H1 (cell line): ENCODE measurements at regions not wholly inside any gene's neighbourhood (a gene's known extent, or its start where the extent isn't known, plus 50 kb on each side); places are given as distances from the start of the nearest gene placed in this dataset.

ENCODE experiments used
- CTCF ChIA-PET: fragments of 300-600 bp; sonication (Branson Sonifier 250); formaldehyde crosslinking; loops from one replicate; lab custom pipeline; 2021; ENCODE audit not compliant: partially characterized antibody; lab: Charles Lee
- POLR2A ChIA-PET: fragments of 300-600 bp; sonication (Branson Sonifier 250); formaldehyde crosslinking; loops from one replicate; lab custom pipeline; 2021; ENCODE audit warnings: inconsistent platforms; ENCODE audit not compliant: partially characterized antibody; lab: Charles Lee
- DNase-seq, 2 experiments: peaks; one replicate each; pipeline versions ENCODE4 v3.0.0 to v3.0.0-alpha.2; 2010 to 2022; ENCODE audit warnings: low spot score in 2 of 2, low read depth in 1 of 2, mixed read lengths in 1 of 2
- FAIRE-seq: peaks from 2 replicates; lab custom pipeline; 2011; peaks lifted over from hg19 to GRCh38; lab: Jason Lieb, UNC
- H2AFZ ChIP-seq: 2 replicates; pipeline ENCODE4 v1.8.1; 2012; ENCODE audit warnings: low read length, inconsistent platforms
- H2AK5ac ChIP-seq: 2 replicates; pipeline ENCODE4 v1.6.1; 2013; ENCODE audit warnings: low read depth, low read length
- H2BK120ac ChIP-seq: replicated peaks from 2 replicates; pipeline ENCODE3; 2013; ENCODE audit warnings: low read depth, low read length, inconsistent platforms
- H2BK12ac ChIP-seq: 2 replicates; pipeline ENCODE4 v1.6.1; 2013; ENCODE audit warnings: low read depth, low read length
- H2BK15ac ChIP-seq: 2 replicates; pipeline ENCODE4 v1.6.1; 2013; ENCODE audit warnings: low read length
- H2BK20ac ChIP-seq: 2 replicates; pipeline ENCODE4 v1.6.1; 2013; ENCODE audit warnings: low read length
- H2BK5ac ChIP-seq: 2 replicates; pipeline ENCODE4 v1.6.1; 2013; ENCODE audit warnings: low read depth, low read length
- H3K14ac ChIP-seq: 2 replicates; pipeline ENCODE4 v1.6.1; 2013; ENCODE audit warnings: inconsistent platforms; ENCODE audit not compliant: insufficient read length
- H3K18ac ChIP-seq: 2 replicates; pipeline ENCODE4 v1.6.1; 2013; ENCODE audit warnings: low read length; ENCODE audit errors: extremely low read depth
- H3K23ac ChIP-seq: 2 replicates; pipeline ENCODE4 v1.6.1; 2013; ENCODE audit warnings: inconsistent platforms; ENCODE audit not compliant: insufficient read length
- H3K23me2 ChIP-seq: 2 replicates; pipeline ENCODE4 v1.6.1; 2013; ENCODE audit warnings: low read depth, low read length
- H3K27ac ChIP-seq: 2 replicates; pipeline ENCODE4 v1.6.1; 2011; ENCODE audit warnings: low read depth, low read length, inconsistent platforms
- H3K27me3 ChIP-seq, 4 experiments: replicated peaks in 1 of 4; 1 replicate in 1 of 4; 2 replicates in 3 of 4; pipeline versions ENCODE4 v1.6.1 to v1.8.1; 2011 to 2013; ENCODE audit warnings: low read length in 3 of 4, mild to moderate bottlenecking in 3 of 4, inconsistent platforms in 2 of 4, mixed read lengths in 2 of 4, moderate library complexity in 1 of 4; ENCODE audit not compliant: control insufficient read depth in 3 of 4, insufficient read depth in 3 of 4; ENCODE audit errors: extremely low read depth in 1 of 4
- H3K36me3 ChIP-seq, 4 experiments: 2 replicates each; pipeline versions ENCODE4 v1.6.1 to v1.8.1; 2011 to 2013; ENCODE audit warnings: mild to moderate bottlenecking in 4 of 4, low read length in 3 of 4, moderate library complexity in 2 of 4, control low read depth in 1 of 4, inconsistent platforms in 1 of 4; ENCODE audit not compliant: insufficient read depth in 4 of 4, control insufficient read depth in 2 of 4
- H3K4ac ChIP-seq: replicated peaks from 2 replicates; pipeline ENCODE3; 2013; ENCODE audit warnings: low read length, low read depth, mixed read lengths, inconsistent platforms; ENCODE audit not compliant: insufficient read length
- H3K4me1 ChIP-seq, 4 experiments: replicated peaks in 1 of 4; 1 replicate in 1 of 4; 2 replicates in 3 of 4; pipeline versions ENCODE4 v1.6.1 to v1.8.1; 2011 to 2013; ENCODE audit warnings: low read length in 3 of 4, inconsistent platforms in 2 of 4, mixed read lengths in 1 of 4; ENCODE audit not compliant: insufficient read depth in 4 of 4, control insufficient read depth in 3 of 4
- H3K4me2 ChIP-seq, 2 experiments: 2 replicates each; pipeline versions ENCODE4 v1.6.1 to v1.8.1; 2011 to 2013; ENCODE audit warnings: low read depth in 2 of 2, low read length in 2 of 2, control low read depth in 1 of 2, inconsistent platforms in 1 of 2, mild to moderate bottlenecking in 1 of 2; ENCODE audit not compliant: insufficient read depth in 1 of 2
- H3K4me3 ChIP-seq, 4 experiments: fragments of 200-600, 300-600 bp in 1 of 4; sonication (generic), shearing (Covaris generic), sonication (Bioruptor Twin) in 1 of 4; 2 replicates each; pipeline versions ENCODE4 v1.5.1 to v1.8.1; 2011 to 2016; ENCODE audit warnings: low read length in 4 of 4, low read depth in 3 of 4, control low read depth in 2 of 4, inconsistent platforms in 2 of 4, mild to moderate bottlenecking in 2 of 4, mixed read lengths in 1 of 4, moderate library complexity in 1 of 4; ENCODE audit not compliant: insufficient read depth in 2 of 4; ENCODE audit errors: extremely low read depth in 1 of 4
- H3K56ac ChIP-seq: replicated peaks from 2 replicates; pipeline ENCODE3; 2013; ENCODE audit warnings: low read depth, mild to moderate bottlenecking, mixed read lengths, low read length, inconsistent platforms; ENCODE audit not compliant: insufficient read length
- H3K79me1 ChIP-seq: 2 replicates; pipeline ENCODE4 v1.6.1; 2013; ENCODE audit warnings: low read depth, low read length, control low read depth
- H3K79me2 ChIP-seq, 2 experiments: 2 replicates each; pipeline versions ENCODE4 v1.6.1 to v1.8.1; 2012 to 2013; ENCODE audit warnings: low read length in 2 of 2, mild to moderate bottlenecking in 2 of 2, inconsistent platforms in 1 of 2; ENCODE audit not compliant: insufficient read depth in 2 of 2, control insufficient read depth in 1 of 2
- H3K9ac ChIP-seq, 4 experiments: replicated peaks in 1 of 4; 1 replicate in 1 of 4; 2 replicates in 3 of 4; pipeline versions ENCODE4 v1.6.1 to v1.8.1; 2011 to 2013; ENCODE audit warnings: low read depth in 3 of 4, low read length in 3 of 4, control low read depth in 2 of 4, mild to moderate bottlenecking in 2 of 4, moderate library complexity in 2 of 4, inconsistent platforms in 1 of 4; ENCODE audit errors: extremely low read depth in 1 of 4
- H3K9me3 ChIP-seq, 2 experiments: 2 replicates each; pipeline versions ENCODE4 v1.6.1 to v1.8.1; 2012 to 2013; ENCODE audit warnings: mild to moderate bottlenecking in 2 of 2, moderate library complexity in 2 of 2, control low read depth in 1 of 2, inconsistent platforms in 1 of 2, low read depth in 1 of 2, low read length in 1 of 2, mixed read lengths in 1 of 2; ENCODE audit not compliant: insufficient read depth in 2 of 2
- H4K20me1 ChIP-seq, 2 experiments: replicated peaks in 1 of 2; 2 replicates each; pipeline versions ENCODE3 to v1.8.1; 2011 to 2013; ENCODE audit warnings: inconsistent platforms in 2 of 2, low read length in 2 of 2, mild to moderate bottlenecking in 1 of 2; ENCODE audit not compliant: insufficient read depth in 2 of 2, control insufficient read depth in 1 of 2
- H4K5ac ChIP-seq: 2 replicates; pipeline ENCODE4 v1.6.1; 2013; ENCODE audit warnings: low read length, low read depth, mixed read lengths, inconsistent platforms; ENCODE audit not compliant: insufficient read length
- H4K8ac ChIP-seq: 2 replicates; pipeline ENCODE4 v1.8.0; 2013; ENCODE audit warnings: mild to moderate bottlenecking, moderate library complexity, low read length, inconsistent platforms; ENCODE audit not compliant: insufficient read depth; ENCODE audit errors: extremely low read depth
- H4K91ac ChIP-seq: replicated peaks from 2 replicates; pipeline ENCODE3; 2013; ENCODE audit warnings: low read length, mixed read lengths, inconsistent platforms; ENCODE audit not compliant: insufficient read length
- ASH2L ChIP-seq: fragments of 200-600, 300-600 bp; sonication (generic); IDR thresholded peaks from one replicate; pipeline ENCODE4 v1.7.1; 2017; ENCODE audit warnings: low read length
- ATF2 ChIP-seq: IDR thresholded peaks from 2 replicates; pipeline ENCODE4 v1.6.1; 2012; ENCODE audit warnings: low read length, inconsistent platforms
- CHD1 ChIP-seq: IDR thresholded peaks from 2 replicates; pipeline ENCODE4 v1.6.1; 2012; ENCODE audit warnings: low read depth, low read length, improper control_type of control experiment
- CHD2 ChIP-seq: IDR thresholded peaks from 2 replicates; pipeline ENCODE4 v1.6.1; 2012; ENCODE audit warnings: low read length, improper control_type of control experiment
- GABPA ChIP-seq: IDR thresholded peaks from 2 replicates; pipeline ENCODE4 v1.6.1; 2011; ENCODE audit warnings: mild to moderate bottlenecking, low read length, moderate library complexity, borderline replicate concordance; ENCODE audit not compliant: insufficient read depth
- RFX5 ChIP-seq: IDR thresholded peaks from 2 replicates; pipeline ENCODE4 v1.6.1; 2011; ENCODE audit warnings: low read depth, low read length, improper control_type of control experiment, borderline replicate concordance
- WGBS, 2 experiments: shearing (Covaris generic) in 1 of 2; methylation state at CpG; one replicate each; pipeline versions ENCODE4 v1.1.6 to v1.1.7; 2013 to 2015; ENCODE audit warnings: low lambda C conversion rate in 2 of 2, mixed read lengths in 2 of 2, inconsistent platforms in 1 of 2, low coverage in 1 of 2, missing lambda C conversion rate in 1 of 2; ENCODE audit not compliant: insufficient replicate concordance in 2 of 2, insufficient coverage in 1 of 2, insufficient read length in 1 of 2; ENCODE audit errors: extremely low coverage in 1 of 2, missing lambda C conversion rate in 1 of 2; 5-methylcytosine and 5-hydroxymethylcytosine counted together
- TF ChIP-seq, protein P1 (sequence below): IDR thresholded peaks from 2 replicates; pipeline ENCODE4 v1.6.1; 2012; ENCODE audit warnings: inconsistent platforms

DNA sequence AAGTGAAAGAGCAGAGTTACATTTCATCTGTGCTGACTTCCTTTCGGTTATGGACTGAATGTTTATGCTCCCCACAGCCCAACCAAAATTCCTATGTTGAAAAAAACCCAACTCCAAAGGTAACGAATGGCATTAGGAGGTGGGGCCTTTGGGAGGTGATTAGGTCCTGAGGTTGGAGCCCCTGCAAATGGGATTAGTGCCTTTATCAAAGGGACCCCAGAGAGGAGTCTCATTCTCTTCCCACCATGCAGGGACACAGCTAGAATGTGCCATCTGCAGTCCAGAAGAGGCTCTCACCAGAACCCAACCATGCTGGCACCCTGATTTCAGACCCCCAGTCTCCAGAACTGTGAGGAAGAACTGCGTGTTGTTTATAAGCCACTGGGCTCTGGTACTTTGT is 199.3 kb downstream of the TOMM20 start:
- no peak for DNase-seq
- no peak overlapping the region for H4K91ac ChIP-seq
- no peak overlapping the region for H2BK12ac ChIP-seq
- H2BK20ac ChIP-seq, result no peak overlapping the region
- H3K4me2 ChIP-seq, result no peak overlapping the region
- H3K4me1 ChIP-seq, result peaks cover 0 to 12% (median 1%) of the 10 kb centered on the region in 4 experiments; a peak in 4 of 7 replicates
- H3K23me2 ChIP-seq, result no peaks in the 10 kb centered on the region
- no peak overlapping the region for H3K18ac ChIP-seq
- H3K23ac ChIP-seq, result no peak overlapping the region
- no peaks in the 10 kb centered on the region for H3K9me3 ChIP-seq
- no peak overlapping the region for H3K56ac ChIP-seq
- H3K36me3 ChIP-seq, result no peaks in the 10 kb centered on the region
- no peak overlapping the region for H2AFZ ChIP-seq
- POLR2A ChIA-PET, result interaction anchor here (1.5 kb wide), 1 partner anchor 28 kb away, joined by 4 read pairs; no protein-coding TSS in a partner anchor
- H3K79me1 ChIP-seq, result no peaks in the 10 kb centered on the region
- no peak overlapping the region for H3K14ac ChIP-seq
- no peak overlapping the region for H2BK120ac ChIP-seq
- H4K8ac ChIP-seq, result no peak overlapping the region
- H3K4ac ChIP-seq, result no peak overlapping the region
- no peak for FAIRE-seq
- no peak overlapping the region for H4K5ac ChIP-seq
- 90% methylated on average over 3 of the region's 3 CpGs; no CpG with 5 or more reads in 1 of the 2 experiments for WGBS, 2 experiments
- TF ChIP-seq RFX5, result no peak
- no peak for TF ChIP-seq CHD1
- no peak for TF ChIP-seq GABPA
- TF ChIP-seq ASH2L, result no peak
- TF ChIP-seq ATF2, result no peak
- TF ChIP-seq, protein P1, sequence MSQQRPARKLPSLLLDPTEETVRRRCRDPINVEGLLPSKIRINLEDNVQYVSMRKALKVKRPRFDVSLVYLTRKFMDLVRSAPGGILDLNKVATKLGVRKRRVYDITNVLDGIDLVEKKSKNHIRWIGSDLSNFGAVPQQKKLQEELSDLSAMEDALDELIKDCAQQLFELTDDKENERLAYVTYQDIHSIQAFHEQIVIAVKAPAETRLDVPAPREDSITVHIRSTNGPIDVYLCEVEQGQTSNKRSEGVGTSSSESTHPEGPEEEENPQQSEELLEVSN, result no peak
- TF ChIP-seq CHD2, result no peak
- H3K4me3 ChIP-seq, result no peak overlapping the region
- H2AK5ac ChIP-seq, result no peak overlapping the region
- H3K27me3 ChIP-seq, result peaks cover 0 to 4% (median 2%) of the 10 kb centered on the region in 4 experiments; a peak in 3 of 7 replicates
- no peak overlapping the region for H3K27ac ChIP-seq
- H2BK15ac ChIP-seq, result no peak overlapping the region
- CTCF ChIA-PET, result interaction anchor here (0.7 to 1.0 kb wide), 2 partner anchors 137 to 353 kb away, joined by 3 read pairs; no protein-coding TSS in a partner anchor
- no peak overlapping the region for H2BK5ac ChIP-seq
- no peak overlapping the region for H3K9ac ChIP-seq
- no peaks in the 10 kb centered on the region for H3K79me2 ChIP-seq
- no peaks in the 10 kb centered on the region for H4K20me1 ChIP-seq
